HEK293T (cell line): ENCODE measurements at regions not wholly inside any gene's neighbourhood (a gene's known extent, or its start where the extent isn't known, plus 50 kb on each side); places are given as distances from the start of the nearest gene placed in this dataset.

Experiments used
- ARNT ChIP-seq: fragments of 450-650 bp; IDR thresholded peaks from 2 replicates; pipeline ENCODE4 v1.6.1; 2017; ENCODE audit warnings: mild to moderate bottlenecking
- BHLHE40 ChIP-seq: fragments of 450-650 bp; IDR thresholded peaks from 2 replicates; pipeline ENCODE4 v1.6.1; 2016; ENCODE audit warnings: mild to moderate bottlenecking, moderate library complexity, borderline replicate concordance
- FOXK2 ChIP-seq: fragments of 450-650 bp; IDR thresholded peaks from 2 replicates; pipeline ENCODE4 v1.6.1; 2016; ENCODE audit warnings: mild to moderate bottlenecking
- FOXM1 ChIP-seq: fragments of 450-650 bp; IDR thresholded peaks from 2 replicates; pipeline ENCODE4 v1.6.1; 2017; ENCODE audit warnings: mild to moderate bottlenecking, borderline replicate concordance
- LEF1 ChIP-seq: fragments of 450-650 bp; IDR thresholded peaks from 2 replicates; pipeline ENCODE4 v1.6.1; 2017; ENCODE audit warnings: mild to moderate bottlenecking, borderline replicate concordance
- NFRKB ChIP-seq: fragments of 450-650 bp; IDR thresholded peaks from 2 replicates; pipeline ENCODE4 v1.6.1; 2016; ENCODE audit warnings: mild to moderate bottlenecking, moderate library complexity
- PKNOX1 ChIP-seq: fragments of 450-650 bp; IDR thresholded peaks from 2 replicates; pipeline ENCODE4 v1.6.1; 2016
- SP1 ChIP-seq: fragments of 450-650 bp; IDR thresholded peaks from 2 replicates; pipeline ENCODE4 v1.6.1; 2017
- ZNF384 ChIP-seq: fragments of 450-650 bp; IDR thresholded peaks from 2 replicates; pipeline ENCODE4 v1.6.1; 2016

- TF ChIP-seq BHLHE40 (no peak), FOXK2 (no peak), PKNOX1 (no peak), SP1 (no peak), LEF1 (no peak), NFRKB (no peak), FOXM1 (no peak), ARNT (no peak), ZNF384 (no peak)
These were observed 199.3 kb upstream of the GRID2 start for GRCh38 chr4:92104506-92104905.
